ENCODE measurements at regions not wholly inside any gene's neighbourhood (a gene's known extent, or its start where the extent isn't known, plus 50 kb on each side); places are given as distances from the start of the nearest gene placed in this dataset.
"Not testable (repeated sequence)": the region's sequence is repeated elsewhere in the genome, so short reads cannot be mapped to it uniquely, and the experiment has no call there.

DNA sequence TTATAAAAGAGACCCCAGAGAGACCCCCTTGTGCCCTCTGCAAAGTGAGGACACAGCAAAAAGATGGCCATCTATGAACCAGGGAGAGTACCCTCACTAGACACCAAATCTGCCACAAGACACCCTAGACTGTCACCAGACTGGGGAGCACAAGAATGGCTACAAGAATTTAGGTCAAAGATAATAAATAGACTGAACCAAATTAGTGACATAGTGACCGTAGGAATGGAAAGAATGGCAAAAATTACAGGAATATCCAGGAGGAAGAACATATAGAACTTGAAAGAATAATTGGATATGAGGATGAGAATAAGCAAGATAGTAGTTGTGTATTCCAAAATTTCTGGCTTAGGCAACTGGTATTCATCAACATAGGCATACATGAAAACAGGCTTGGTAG lies 235.0 kb downstream of the NNT start:
- no peak overlapping the region for H3K4me3 ChIP-seq
- no peaks in the 10 kb centered on the region for H3K36me3 ChIP-seq
- no peak overlapping the region for H3K27ac ChIP-seq
- DNase-seq, result no peak
- peaks cover 0 to 10% (median 0%) of the 10 kb centered on the region in 4 donors for H3K4me1 ChIP-seq
- no peaks in the 10 kb centered on the region for H3K27me3 ChIP-seq
- no peaks in the 10 kb centered on the region for H3K9me3 ChIP-seq
- TF ChIP-seq, protein P1, sequence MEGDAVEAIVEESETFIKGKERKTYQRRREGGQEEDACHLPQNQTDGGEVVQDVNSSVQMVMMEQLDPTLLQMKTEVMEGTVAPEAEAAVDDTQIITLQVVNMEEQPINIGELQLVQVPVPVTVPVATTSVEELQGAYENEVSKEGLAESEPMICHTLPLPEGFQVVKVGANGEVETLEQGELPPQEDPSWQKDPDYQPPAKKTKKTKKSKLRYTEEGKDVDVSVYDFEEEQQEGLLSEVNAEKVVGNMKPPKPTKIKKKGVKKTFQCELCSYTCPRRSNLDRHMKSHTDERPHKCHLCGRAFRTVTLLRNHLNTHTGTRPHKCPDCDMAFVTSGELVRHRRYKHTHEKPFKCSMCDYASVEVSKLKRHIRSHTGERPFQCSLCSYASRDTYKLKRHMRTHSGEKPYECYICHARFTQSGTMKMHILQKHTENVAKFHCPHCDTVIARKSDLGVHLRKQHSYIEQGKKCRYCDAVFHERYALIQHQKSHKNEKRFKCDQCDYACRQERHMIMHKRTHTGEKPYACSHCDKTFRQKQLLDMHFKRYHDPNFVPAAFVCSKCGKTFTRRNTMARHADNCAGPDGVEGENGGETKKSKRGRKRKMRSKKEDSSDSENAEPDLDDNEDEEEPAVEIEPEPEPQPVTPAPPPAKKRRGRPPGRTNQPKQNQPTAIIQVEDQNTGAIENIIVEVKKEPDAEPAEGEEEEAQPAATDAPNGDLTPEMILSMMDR (IDR thresholded peaks at IDR 0.05), result no peak
- intact Hi-C loops (cut with DNase I; ENCODE audit: low total_unique reads), result no loop called here

DNA sequence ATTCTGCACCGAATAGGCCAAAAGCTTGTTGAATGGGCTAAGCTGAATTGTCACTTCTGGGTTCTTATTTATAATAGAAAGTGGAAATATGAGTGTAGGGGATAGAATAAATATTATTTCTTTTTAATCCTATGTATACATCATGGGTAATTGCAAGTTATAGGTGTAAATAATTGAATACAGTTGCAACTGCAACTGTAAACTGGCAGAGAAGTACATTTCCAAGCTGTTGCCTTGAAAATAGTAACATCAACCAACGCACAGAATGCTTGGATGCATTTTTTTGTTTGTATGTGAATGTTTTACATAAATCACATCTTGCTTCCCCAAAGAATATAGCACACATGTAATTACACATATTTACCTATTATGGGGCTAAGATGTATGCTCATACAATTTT lies 234.1 kb downstream of the NNT start:
- intact Hi-C loops (cut with DNase I; ENCODE audit: low total_unique reads), result no loop called here
- H3K4me1 ChIP-seq, result peaks cover 0 to 10% (median 0%) of the 10 kb centered on the region in 4 donors
- TF ChIP-seq, protein P1 (IDR thresholded peaks at IDR 0.05), result no peak

DNA sequence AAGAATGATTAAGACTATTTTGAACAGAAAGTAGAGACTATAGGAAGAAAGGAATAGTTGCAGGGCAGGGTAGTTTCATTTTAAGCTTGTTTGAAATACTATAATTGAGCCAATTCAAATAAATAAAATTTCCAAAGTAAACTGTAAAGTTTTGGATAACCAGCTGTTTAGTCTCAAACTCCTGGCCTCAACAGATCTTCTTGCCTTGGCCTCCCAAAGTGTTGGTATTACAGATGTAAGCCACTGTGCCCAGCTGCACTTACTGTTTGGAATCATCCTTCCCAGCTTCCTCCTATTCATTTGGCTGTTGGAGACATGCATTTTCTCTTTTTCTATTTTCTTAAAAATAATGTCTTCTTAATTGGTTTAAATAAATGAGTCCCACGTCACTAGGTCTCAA lies 231.0 kb downstream of the NNT start:
- H3K4me1 ChIP-seq, result no peaks in the 10 kb centered on the region
- no peak overlapping the region for H3K4me3 ChIP-seq
- no peak overlapping the region for H3K27ac ChIP-seq
- no peaks in the 10 kb centered on the region for H3K36me3 ChIP-seq
- TF ChIP-seq, protein P1 (IDR thresholded peaks at IDR 0.05), result no peak
- DNase-seq, result no peak
- intact Hi-C loops (cut with DNase I; ENCODE audit: low total_unique reads), result no loop called here
- H3K27me3 ChIP-seq, result no peaks in the 10 kb centered on the region
- no peaks in the 10 kb centered on the region for H3K9me3 ChIP-seq

More for the DNA sequence above, 234.1 kb downstream of the NNT start:
- Histone ChIP-seq H3K9me3 (no peaks in the 10 kb centered on the region), H3K27ac (no peak overlapping the region), H3K27me3 (no peaks in the 10 kb centered on the region), H3K4me3 (no peak overlapping the region), H3K36me3 (no peaks in the 10 kb centered on the region)
- no peak for DNase-seq

DNA sequence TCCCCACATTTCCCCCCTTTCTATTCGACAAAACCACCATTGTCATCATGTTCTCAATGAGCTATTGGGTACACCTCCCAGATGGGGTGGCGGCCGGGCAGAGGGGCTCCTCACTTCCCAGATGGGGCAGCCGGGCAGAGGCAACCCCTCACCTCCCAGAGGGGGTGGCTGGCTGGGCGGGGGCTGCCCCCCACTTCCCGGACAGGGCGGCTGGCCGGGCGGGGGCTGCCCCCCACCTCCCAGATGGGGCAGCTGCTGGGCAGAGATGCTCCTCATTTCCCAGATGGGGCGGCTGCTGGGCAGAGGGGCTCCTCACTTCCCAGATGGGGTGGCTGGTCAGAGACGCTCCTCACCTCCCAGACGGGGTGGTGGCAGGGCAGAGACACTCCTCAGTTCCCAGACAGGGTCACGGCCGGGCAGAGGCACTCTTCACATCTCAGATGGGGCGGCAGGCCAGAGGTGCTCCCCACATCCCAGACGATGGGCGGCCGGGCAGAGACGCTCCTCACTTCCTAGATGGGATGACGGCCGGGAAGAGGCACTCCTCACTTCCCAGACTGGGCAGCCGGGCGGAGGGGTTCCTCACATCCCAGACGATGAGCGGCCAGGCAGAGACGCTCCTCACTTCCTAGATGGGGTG lies 221.5 kb downstream of the NNT start:
- H3K9me3 ChIP-seq; H3K4me1 ChIP-seq; H3K4me3 ChIP-seq; H3K27ac ChIP-seq; H3K36me3 ChIP-seq; H3K27me3 ChIP-seq; intact Hi-C loops (cut with DNase I; ENCODE audit: low total_unique reads); DNase-seq: not testable (repeated sequence)

DNA sequence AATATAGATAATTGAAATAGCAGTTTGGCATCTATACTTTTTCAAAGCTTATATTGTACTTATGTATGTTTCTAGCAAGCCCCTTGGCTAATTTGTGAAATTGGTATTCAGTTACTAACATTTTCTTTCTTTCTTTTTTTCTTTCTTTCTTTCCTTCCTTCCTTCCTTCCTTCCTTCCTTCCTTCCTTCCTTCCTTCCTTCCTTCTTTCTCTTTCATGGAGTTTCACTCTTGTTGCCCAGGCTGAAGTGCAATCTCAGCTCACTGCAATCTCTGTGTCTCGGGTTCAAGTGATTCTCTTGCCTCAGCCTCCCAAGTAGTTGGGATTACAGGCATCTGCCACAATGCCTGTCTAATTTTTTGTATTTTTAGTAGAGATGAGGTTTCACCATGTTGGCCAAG lies 215.4 kb downstream of the NNT start:
- H3K27ac ChIP-seq; H3K4me1 ChIP-seq; intact Hi-C loops (cut with DNase I; ENCODE audit: low total_unique reads); DNase-seq; H3K27me3 ChIP-seq; H3K4me3 ChIP-seq; H3K36me3 ChIP-seq: not testable (repeated sequence)
- peaks cover 0 to 27% (median 20%) of the 10 kb centered on the region in 3 donors for H3K9me3 ChIP-seq

DNA sequence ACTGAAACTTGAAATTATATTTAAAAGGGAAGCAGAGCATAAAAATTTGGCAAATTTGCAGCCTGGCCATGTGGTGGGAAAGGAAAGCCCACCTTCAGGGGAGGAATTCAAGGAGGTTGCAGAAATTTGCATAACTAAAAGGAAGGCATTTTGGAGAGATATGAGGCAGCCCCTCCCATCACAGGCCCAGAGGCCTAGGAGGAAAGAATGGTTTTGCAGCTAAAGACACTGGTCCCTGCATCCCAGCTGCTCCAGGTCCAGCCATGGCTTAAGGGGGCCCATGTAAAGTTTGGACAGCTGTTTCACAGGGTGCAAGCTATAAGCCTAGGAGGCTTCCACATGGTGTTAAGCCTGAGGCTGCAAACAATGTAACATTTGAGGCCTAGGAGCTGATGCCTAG lies 212.5 kb downstream of the NNT start:
- H3K27me3 ChIP-seq, result no peaks in the 10 kb centered on the region
- H3K9me3 ChIP-seq, result peaks cover 0 to 27% (median 23%) of the 10 kb centered on the region in 3 donors
- TF ChIP-seq, protein P1 (IDR thresholded peaks at IDR 0.05), result no peak
- no peak overlapping the region for H3K27ac ChIP-seq
- no peak for DNase-seq
- H3K4me1 ChIP-seq, result no peaks in the 10 kb centered on the region
- no peaks in the 10 kb centered on the region for H3K36me3 ChIP-seq
- H3K4me3 ChIP-seq, result no peak overlapping the region
- intact Hi-C loops (cut with DNase I; ENCODE audit: low total_unique reads), result no loop called here

DNA sequence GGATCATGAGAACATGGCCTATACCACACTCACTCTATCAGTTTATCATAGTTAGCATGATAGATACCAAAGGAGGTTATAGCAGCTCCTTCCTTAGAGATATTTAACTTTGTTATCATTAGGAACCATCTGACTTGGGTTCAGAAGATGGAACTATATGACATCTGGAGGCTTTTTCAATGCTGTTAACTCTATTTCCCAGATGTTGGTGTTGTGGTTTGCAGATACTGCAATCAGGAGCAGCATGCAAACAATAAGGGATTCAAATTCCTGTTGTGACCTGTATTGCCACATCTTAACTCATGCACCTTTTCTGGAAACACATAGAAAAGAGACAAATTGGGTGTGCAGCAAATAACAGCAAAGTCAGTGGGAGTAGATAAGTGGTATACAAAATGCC lies 201.7 kb downstream of the NNT start:
- H3K27me3 ChIP-seq, result no peaks in the 10 kb centered on the region

More for the DNA sequence above, 201.7 kb downstream of the NNT start:
- Histone ChIP-seq H3K4me1 (no peaks in the 10 kb centered on the region), H3K4me3 (no peak overlapping the region), H3K36me3 (no peaks in the 10 kb centered on the region), H3K9me3 (no peaks in the 10 kb centered on the region), H3K27ac (no peak overlapping the region)
- intact Hi-C loops (cut with DNase I; ENCODE audit: low total_unique reads), result no loop called here
- DNase-seq, result no peak
- TF ChIP-seq, protein P1 (IDR thresholded peaks at IDR 0.05), result no peak

All from tibial artery (tissue), 4 donors.